A549 (cell line): ENCODE measurements at regions not wholly inside any gene's neighbourhood (a gene's known extent, or its start where the extent isn't known, plus 50 kb on each side); places are given as distances from the start of the nearest gene placed in this dataset.

Experiments used
- CHD2 ChIP-seq: fragments of 150-350 bp; IDR thresholded peaks from 2 replicates; pipeline ENCODE4 v1.6.1; 2014; ENCODE audit warnings: low read length; ENCODE audit not compliant: partially characterized antibody
- EP300 ChIP-seq, 2 experiments: fragments of >200 bp; sonication (Bioruptor Twin); formaldehyde crosslinking; IDR thresholded peaks; 2 replicates in 1 of 2; 3 replicates in 1 of 2; pipeline ENCODE4 v1.6.1; 2016 to 2017
- NR3C1 ChIP-seq: fragments of >200 bp; sonication (Bioruptor Twin); formaldehyde crosslinking; IDR thresholded peaks from 3 replicates; pipeline ENCODE4 v1.6.1; 2017
- TF ChIP-seq, protein P1 (sequence below): fragments of >200 bp; sonication (Bioruptor Twin); formaldehyde crosslinking; IDR thresholded peaks from 3 replicates; pipeline ENCODE4 v1.5.1; 2016
- TF ChIP-seq, protein P2 (sequence below): fragments of 250-450 bp; sonication (Bioruptor Pico); IDR thresholded peaks from 2 replicates; pipeline ENCODE4 v1.5.0; 2021; ENCODE audit warnings: mild to moderate bottlenecking, moderate library complexity, borderline replicate concordance
- TF ChIP-seq, protein P3 (sequence below): IDR thresholded peaks from 2 replicates; pipeline ENCODE4 v1.6.1; 2012

DNA sequence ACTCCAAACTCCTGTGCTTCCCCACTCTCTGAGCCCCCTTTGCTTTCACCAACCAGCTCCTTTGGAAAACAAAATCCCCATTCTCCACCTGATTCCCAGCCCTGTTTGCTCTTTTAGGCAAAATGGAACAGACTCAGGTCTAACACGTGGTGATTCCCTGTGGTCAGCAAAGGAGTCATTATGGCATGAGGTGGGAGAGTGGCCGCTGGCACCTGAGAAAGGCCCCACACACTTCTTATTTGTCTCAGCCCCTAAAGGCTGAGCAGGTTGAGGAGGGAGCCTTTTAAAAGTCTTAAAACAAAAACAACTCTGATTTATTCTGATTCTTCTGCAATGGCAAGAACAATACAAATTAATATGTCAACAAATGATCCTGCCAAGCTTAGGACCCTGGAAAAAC lies 401.2 kb downstream of the TNS1 start:
- TF ChIP-seq, protein P1, sequence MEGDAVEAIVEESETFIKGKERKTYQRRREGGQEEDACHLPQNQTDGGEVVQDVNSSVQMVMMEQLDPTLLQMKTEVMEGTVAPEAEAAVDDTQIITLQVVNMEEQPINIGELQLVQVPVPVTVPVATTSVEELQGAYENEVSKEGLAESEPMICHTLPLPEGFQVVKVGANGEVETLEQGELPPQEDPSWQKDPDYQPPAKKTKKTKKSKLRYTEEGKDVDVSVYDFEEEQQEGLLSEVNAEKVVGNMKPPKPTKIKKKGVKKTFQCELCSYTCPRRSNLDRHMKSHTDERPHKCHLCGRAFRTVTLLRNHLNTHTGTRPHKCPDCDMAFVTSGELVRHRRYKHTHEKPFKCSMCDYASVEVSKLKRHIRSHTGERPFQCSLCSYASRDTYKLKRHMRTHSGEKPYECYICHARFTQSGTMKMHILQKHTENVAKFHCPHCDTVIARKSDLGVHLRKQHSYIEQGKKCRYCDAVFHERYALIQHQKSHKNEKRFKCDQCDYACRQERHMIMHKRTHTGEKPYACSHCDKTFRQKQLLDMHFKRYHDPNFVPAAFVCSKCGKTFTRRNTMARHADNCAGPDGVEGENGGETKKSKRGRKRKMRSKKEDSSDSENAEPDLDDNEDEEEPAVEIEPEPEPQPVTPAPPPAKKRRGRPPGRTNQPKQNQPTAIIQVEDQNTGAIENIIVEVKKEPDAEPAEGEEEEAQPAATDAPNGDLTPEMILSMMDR = no peak
- TF ChIP-seq CHD2 = no peak
- no peak for TF ChIP-seq EP300 (IDR thresholded peaks at IDR 0.05)
- TF ChIP-seq NR3C1 = no peak
- TF ChIP-seq, protein P2, sequence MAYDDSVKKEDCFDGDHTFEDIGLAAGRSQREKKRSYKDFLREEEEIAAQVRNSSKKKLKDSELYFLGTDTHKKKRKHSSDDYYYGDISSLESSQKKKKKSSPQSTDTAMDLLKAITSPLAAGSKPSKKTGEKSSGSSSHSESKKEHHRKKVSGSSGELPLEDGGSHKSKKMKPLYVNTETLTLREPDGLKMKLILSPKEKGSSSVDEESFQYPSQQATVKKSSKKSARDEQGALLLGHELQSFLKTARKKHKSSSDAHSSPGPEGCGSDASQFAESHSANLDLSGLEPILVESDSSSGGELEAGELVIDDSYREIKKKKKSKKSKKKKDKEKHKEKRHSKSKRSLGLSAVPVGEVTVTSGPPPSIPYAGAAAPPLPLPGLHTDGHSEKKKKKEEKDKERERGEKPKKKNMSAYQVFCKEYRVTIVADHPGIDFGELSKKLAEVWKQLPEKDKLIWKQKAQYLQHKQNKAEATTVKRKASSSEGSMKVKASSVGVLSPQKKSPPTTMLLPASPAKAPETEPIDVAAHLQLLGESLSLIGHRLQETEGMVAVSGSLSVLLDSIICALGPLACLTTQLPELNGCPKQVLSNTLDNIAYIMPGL = no peak
- TF ChIP-seq, protein P3, sequence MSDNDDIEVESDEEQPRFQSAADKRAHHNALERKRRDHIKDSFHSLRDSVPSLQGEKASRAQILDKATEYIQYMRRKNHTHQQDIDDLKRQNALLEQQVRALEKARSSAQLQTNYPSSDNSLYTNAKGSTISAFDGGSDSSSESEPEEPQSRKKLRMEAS = no peak
